Effector memory CD4-positive, alpha-beta T cell (primary cell): ENCODE measurements at regions not wholly inside any gene's neighbourhood (a gene's known extent, or its start where the extent isn't known, plus 50 kb on each side); places are given as distances from the start of the nearest gene placed in this dataset.

Experiments
- DNase-seq, 3 donors: peaks; one replicate each; pipeline ENCODE4 v3.0.0-alpha.2; 2020
- H3K27ac ChIP-seq: 2 replicates; pipeline ENCODE4 v1.7.0; 2013; ENCODE audit warnings: mild to moderate bottlenecking, low read length, moderate library complexity; ENCODE audit not compliant: insufficient read depth, poor library complexity, severe bottlenecking
- H3K27me3 ChIP-seq: replicated peaks from 2 replicates; pipeline ENCODE4 v1.7.0; 2013; ENCODE audit warnings: mild to moderate bottlenecking, low read length; ENCODE audit not compliant: insufficient read depth, control insufficient read depth, poor library complexity, severe bottlenecking
- H3K36me3 ChIP-seq: 2 replicates; pipeline ENCODE4 v1.7.0; 2013; ENCODE audit warnings: mild to moderate bottlenecking, low read length, moderate library complexity; ENCODE audit not compliant: control insufficient read depth, insufficient read depth
- H3K4me1 ChIP-seq: 2 replicates; pipeline ENCODE4 v1.7.0; 2013; ENCODE audit warnings: low read length, mild to moderate bottlenecking; ENCODE audit not compliant: control insufficient read depth, insufficient read depth, poor library complexity, severe bottlenecking
- H3K4me3 ChIP-seq: 2 replicates; pipeline ENCODE4 v1.7.0; 2013; ENCODE audit warnings: low read length, low read depth, mild to moderate bottlenecking; ENCODE audit not compliant: insufficient read depth, poor library complexity, severe bottlenecking
- H3K9me3 ChIP-seq: 2 replicates; pipeline ENCODE4 v1.7.0; 2013; ENCODE audit warnings: mild to moderate bottlenecking, low read length, moderate library complexity; ENCODE audit not compliant: control insufficient read depth

DNA sequence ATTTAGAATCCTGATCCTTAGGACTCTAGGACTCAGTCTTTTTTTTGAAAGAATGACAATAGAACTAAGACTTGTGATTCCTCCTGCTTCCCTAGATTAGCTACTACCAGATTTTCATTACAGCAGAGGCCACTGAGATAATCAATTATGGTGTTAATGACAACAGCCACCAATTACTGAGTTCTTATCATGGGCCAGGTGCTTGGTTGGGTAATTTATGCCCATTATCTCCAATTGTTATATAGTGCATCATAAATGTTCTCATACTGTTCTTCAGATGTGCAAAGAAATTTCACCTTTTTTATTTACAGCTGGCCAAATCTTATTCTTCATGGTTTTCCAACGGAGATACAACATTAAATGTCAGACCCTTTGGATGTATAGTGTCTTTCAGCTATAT lies 162.9 kb upstream of the CMC1 start:
- DNase-seq, result no peak
- no peak overlapping the region for H3K27ac ChIP-seq
- no peaks in the 10 kb centered on the region for H3K4me1 ChIP-seq
- no peaks in the 10 kb centered on the region for H3K9me3 ChIP-seq
- no peaks in the 10 kb centered on the region for H3K27me3 ChIP-seq
- H3K4me3 ChIP-seq, result no peak overlapping the region
- no peaks in the 10 kb centered on the region for H3K36me3 ChIP-seq

DNA sequence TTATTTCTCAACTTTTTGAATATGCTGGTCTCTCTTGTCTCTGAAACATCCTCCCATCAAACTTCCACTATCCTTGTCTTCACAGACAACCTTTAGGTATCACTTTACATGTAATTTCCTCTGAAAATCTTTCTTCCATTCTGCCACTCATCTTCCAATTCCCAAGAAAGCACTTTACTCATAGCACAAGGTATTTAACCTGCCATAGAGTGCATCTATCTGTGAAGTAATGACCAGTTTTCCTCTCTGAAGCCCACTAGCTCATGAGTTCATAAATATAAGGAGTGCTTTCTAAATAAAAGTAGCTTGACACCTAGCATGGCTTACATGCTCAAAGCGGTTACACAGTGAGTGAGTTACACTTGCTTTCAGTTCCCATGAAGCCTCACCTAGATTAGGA lies 160.7 kb upstream of the CMC1 start:
- no peak overlapping the region for H3K27ac ChIP-seq
- no peaks in the 10 kb centered on the region for H3K9me3 ChIP-seq
- H3K4me1 ChIP-seq, result no peaks in the 10 kb centered on the region
- H3K27me3 ChIP-seq, result no peaks in the 10 kb centered on the region
- no peak for DNase-seq
- no peaks in the 10 kb centered on the region for H3K36me3 ChIP-seq
- H3K4me3 ChIP-seq, result no peak overlapping the region

DNA sequence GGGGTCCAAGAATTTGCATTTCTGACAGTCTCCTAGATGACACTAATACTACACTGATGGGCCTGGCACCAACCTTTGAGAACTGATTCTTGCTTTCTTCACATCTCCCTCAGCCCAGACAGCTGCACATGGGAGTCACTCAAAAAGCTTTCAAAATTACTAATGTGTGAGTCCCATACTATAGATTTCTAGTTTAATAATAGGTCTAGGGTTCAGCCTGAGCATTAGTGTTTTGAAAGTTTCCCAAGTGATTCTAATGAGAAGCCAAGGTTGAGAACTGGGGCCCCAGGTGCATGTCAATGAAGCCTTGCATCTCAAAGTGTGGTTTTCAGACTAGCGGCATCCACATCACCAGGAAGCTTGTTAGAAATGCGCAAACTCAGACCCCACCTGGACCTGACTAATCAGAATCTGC lies 159.9 kb upstream of the CMC1 start:
- Histone ChIP-seq H3K27me3 (no peaks in the 10 kb centered on the region), H3K4me3 (no peak overlapping the region), H3K9me3 (no peaks in the 10 kb centered on the region), H3K36me3 (no peaks in the 10 kb centered on the region), H3K4me1 (no peaks in the 10 kb centered on the region), H3K27ac (no peak overlapping the region)
- DNase-seq, result no peak

DNA sequence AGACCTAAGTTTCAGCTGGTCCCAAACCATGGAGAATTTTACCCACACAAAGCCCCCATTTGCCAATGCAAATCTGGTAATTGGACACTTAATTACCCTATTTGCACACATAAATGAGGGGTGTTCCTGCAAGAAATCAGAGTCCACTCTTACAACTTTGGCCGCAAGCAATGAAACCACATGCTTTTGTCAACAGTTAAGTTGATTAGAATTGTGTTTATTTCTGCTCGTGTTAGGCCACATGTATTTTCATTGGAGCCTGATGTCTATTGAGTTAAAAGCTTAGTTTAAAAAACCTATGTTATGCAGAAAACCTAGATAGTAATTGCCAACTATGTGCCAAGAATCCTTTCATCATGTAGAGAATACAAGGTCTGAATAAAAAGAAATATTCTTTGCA lies 153.8 kb upstream of the CMC1 start:
- DNase-seq, result no peak
- H3K4me1 ChIP-seq, result no peaks in the 10 kb centered on the region
- no peaks in the 10 kb centered on the region for H3K27me3 ChIP-seq
- H3K36me3 ChIP-seq, result no peaks in the 10 kb centered on the region
- no peak overlapping the region for H3K27ac ChIP-seq
- H3K4me3 ChIP-seq, result no peak overlapping the region
- no peaks in the 10 kb centered on the region for H3K9me3 ChIP-seq

DNA sequence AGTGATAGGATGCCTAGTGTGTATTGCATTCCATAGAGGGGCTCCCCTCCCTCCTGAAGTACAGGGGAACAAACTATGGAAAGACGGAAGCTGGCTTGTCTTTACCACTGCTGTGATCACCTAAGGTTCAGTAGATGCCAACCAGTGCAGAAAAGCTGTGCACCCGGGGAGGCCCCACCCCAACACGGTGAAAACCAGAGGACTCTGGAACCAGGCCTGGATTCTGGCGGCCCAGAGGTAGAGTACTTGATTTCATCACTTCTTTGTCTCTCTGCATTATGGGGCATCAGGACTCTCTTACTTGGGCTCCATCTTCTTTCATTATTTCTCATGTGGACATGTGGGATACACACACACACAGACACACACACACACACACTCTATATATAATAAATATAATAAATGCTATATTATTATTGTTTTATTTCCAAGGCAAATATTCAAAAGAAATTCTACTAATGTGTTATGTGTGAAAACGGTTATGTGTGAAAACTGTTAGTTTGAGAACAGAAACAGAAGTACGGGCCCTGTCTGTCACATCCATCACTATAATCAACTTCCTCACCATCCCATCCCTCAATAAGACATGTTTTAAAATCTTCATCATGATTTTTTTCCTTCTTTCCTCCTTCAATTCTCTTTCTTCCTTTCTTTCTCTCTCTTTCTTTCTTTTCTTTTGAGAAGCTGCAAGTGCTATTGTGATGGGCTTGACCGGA lies 152.4 kb upstream of the CMC1 start:
- no peak overlapping the region for H3K27ac ChIP-seq
- H3K9me3 ChIP-seq, result no peaks in the 10 kb centered on the region
- H3K36me3 ChIP-seq, result no peaks in the 10 kb centered on the region
- no peaks in the 10 kb centered on the region for H3K27me3 ChIP-seq
- DNase-seq, result no peak
- no peaks in the 10 kb centered on the region for H3K4me1 ChIP-seq
- H3K4me3 ChIP-seq, result no peak overlapping the region

DNA sequence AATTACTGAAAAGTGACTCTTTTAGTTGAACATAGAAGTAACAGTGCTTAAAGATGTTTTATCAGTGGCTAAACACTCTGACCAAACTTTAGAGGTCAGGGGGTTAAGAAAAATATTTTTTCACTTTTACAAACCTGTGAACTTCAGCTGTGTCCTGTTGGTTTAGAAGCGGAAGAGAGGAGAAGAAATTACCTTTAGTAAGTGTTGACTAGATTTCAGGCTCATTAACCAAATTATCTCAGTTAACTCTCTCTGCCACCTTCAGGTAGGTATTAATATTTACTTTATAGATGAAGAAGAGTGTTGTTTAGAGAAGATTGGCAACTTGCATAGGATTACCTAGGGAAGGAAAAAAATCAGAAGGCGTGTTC lies 151.9 kb upstream of the CMC1 start:
- no peaks in the 10 kb centered on the region for H3K4me1 ChIP-seq
- H3K27me3 ChIP-seq, result no peaks in the 10 kb centered on the region
- DNase-seq, result no peak
- no peaks in the 10 kb centered on the region for H3K9me3 ChIP-seq
- no peak overlapping the region for H3K4me3 ChIP-seq
- no peak overlapping the region for H3K27ac ChIP-seq
- H3K36me3 ChIP-seq, result no peaks in the 10 kb centered on the region

DNA sequence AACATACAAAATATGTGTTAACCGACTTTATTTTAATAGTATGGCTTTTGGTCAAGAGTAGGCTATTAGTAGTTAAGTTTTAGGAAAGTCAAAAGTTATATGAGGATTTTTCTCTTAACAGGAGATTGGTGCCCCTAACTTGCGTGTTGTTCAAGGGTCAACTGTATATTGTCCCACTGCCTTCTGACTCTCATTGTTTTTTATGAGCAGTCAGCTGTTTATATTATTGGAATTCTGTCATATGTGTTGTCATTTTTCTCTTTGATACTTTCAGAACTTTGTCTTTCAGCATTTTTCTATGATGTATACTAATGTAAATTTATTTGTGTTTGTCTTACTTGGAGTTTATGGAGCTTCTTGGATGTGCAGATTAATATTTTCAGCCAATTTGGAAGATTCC lies 142.1 kb upstream of the CMC1 start:
- DNase-seq, result no peak
- Histone ChIP-seq H3K27me3 (no peaks in the 10 kb centered on the region), H3K27ac (no peak overlapping the region), H3K4me1 (no peaks in the 10 kb centered on the region), H3K4me3 (no peak overlapping the region), H3K36me3 (no peaks in the 10 kb centered on the region), H3K9me3 (peaks cover 4% of the 10 kb centered on the region)

DNA sequence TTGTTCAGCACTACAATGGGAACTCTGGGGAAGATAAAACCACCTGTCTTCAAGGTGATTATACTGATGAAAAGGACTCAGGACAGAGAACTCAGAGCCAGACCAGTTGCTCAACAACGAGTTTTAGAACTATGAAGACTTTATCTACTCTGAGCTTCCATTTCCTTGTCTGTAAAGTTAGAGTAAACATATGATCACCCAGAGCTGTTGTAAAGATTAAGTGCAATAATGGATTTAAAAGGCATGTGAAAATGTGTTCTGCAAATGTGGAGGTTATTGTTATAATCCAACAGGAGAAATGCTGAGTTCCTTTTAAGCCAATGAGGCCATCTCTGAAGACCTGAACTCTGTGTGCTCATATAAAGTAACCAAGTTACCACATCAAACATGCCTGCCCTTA lies 139.7 kb upstream of the CMC1 start:
- Histone ChIP-seq H3K27me3 (no peaks in the 10 kb centered on the region), H3K27ac (no peak overlapping the region), H3K4me1 (no peaks in the 10 kb centered on the region), H3K36me3 (no peaks in the 10 kb centered on the region), H3K4me3 (no peak overlapping the region), H3K9me3 (peaks cover 4% of the 10 kb centered on the region)
- DNase-seq, result no peak

DNA sequence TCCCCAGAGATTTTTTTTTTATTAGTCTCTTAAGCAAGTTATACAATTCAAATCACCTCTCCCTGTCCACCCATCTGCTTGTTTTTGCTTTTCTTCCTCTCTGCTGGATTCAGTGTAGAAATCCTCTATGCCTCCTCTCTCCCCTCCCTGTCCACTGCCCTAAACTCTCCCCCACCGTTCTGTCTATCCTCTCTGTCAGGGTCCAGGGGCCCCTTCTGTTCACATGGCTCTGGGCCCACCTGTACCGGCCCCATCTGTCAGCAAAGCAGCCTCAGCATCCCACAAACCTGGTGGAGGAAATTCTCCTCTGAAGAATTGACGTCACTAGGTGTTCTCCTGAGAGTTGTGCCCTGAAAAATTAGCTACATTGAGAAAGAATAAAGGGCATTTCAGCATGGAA lies 137.6 kb upstream of the CMC1 start:
- Histone ChIP-seq H3K4me3 (no peak overlapping the region), H3K4me1 (no peaks in the 10 kb centered on the region), H3K27ac (no peak overlapping the region), H3K9me3 (peaks cover 4% of the 10 kb centered on the region), H3K36me3 (no peaks in the 10 kb centered on the region), H3K27me3 (no peaks in the 10 kb centered on the region)
- DNase-seq, result no peak

DNA sequence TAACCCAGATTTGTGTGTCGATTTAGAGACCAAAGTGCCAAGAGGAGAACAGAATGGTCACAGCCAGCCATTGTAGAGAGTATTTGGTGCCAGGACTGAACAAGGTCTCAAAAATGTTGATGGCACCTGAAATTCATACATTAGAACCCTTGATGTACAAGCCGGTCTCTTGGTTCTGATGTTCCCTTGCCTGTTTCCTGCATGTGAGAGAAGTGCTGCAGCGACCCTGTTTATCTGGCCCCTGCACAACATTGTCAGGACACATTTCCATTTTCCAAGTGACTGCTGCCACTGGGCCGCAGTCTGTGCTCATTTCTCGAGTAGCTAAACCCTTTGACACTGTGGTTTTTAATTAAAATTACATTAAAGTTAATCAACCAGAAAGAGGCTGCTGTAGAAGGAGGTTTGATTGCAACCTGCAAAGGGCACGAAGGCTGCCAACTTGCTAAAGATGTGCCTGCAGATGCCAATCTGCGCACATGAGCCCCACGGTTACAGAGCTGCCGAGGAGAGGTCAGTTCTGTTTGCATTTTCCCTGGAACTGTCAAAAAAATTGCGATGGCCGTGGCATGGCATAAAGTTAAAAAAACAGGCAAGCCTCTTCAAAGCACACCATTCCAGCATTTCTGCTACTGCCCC lies 136.4 kb upstream of the CMC1 start:
- Histone ChIP-seq H3K27me3 (no peaks in the 10 kb centered on the region), H3K36me3 (no peaks in the 10 kb centered on the region), H3K4me1 (no peaks in the 10 kb centered on the region)

More for the DNA sequence above, 136.4 kb upstream of the CMC1 start:
- Histone ChIP-seq H3K4me3 (no peak overlapping the region), H3K9me3 (no peaks in the 10 kb centered on the region), H3K27ac (no peak overlapping the region)
- no peak for DNase-seq
